Peyer's patch (tissue), 4 donors: ENCODE measurements at regions not wholly inside any gene's neighbourhood (a gene's known extent, or its start where the extent isn't known, plus 50 kb on each side); places are given as distances from the start of the nearest gene placed in this dataset.

Source experiments
- POLR2A ChIP-seq, 2 donors: fragments of 450-650 bp; IDR thresholded peaks; one replicate each; pipeline ENCODE4 v1.5.1; 2017; ENCODE audit warnings: antibody characterized with exemption in 2 of 2, mild to moderate bottlenecking in 2 of 2, moderate library complexity in 2 of 2
- TF ChIP-seq, protein P1 (sequence below), 6 experiments: fragments of 450-650 bp in 4 of 6; fragments of 200-600 bp in 2 of 6; sonication (generic) in 1 of 6; IDR thresholded peaks; one replicate each; pipeline ENCODE4 v1.5.1; 2017 to 2019; ENCODE audit warnings: antibody characterized with exemption in 6 of 6, mild to moderate bottlenecking in 3 of 6, moderate library complexity in 1 of 6

DNA sequence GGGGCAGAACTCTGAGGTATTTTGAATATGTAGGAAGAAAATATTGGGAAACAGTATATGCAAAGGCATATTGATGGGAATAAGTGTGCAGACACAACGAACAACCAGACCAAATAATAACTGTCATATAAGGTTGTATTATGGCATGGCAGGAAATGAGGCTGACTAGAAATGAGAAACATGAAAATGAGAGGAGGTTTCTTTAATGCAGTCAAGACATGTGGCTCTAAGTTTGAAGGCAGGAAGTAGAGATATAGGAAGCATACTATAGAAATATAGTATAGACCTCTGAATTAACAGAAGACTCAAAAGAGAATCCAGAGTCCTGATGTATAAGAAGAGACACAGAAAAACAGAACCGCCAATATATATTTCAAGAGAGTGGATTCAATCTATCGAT, 459.7 kb upstream of the PTCHD4 start:
- no peak for TF ChIP-seq POLR2A (IDR thresholded peaks at IDR 0.05)
- TF ChIP-seq, protein P1, sequence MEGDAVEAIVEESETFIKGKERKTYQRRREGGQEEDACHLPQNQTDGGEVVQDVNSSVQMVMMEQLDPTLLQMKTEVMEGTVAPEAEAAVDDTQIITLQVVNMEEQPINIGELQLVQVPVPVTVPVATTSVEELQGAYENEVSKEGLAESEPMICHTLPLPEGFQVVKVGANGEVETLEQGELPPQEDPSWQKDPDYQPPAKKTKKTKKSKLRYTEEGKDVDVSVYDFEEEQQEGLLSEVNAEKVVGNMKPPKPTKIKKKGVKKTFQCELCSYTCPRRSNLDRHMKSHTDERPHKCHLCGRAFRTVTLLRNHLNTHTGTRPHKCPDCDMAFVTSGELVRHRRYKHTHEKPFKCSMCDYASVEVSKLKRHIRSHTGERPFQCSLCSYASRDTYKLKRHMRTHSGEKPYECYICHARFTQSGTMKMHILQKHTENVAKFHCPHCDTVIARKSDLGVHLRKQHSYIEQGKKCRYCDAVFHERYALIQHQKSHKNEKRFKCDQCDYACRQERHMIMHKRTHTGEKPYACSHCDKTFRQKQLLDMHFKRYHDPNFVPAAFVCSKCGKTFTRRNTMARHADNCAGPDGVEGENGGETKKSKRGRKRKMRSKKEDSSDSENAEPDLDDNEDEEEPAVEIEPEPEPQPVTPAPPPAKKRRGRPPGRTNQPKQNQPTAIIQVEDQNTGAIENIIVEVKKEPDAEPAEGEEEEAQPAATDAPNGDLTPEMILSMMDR (IDR thresholded peaks at IDR 0.05): no peak
